GM12878 (cell line): ENCODE measurements at regions not wholly inside any gene's neighbourhood (a gene's known extent, or its start where the extent isn't known, plus 50 kb on each side); places are given as distances from the start of the nearest gene placed in this dataset.

Experiments
- ATAC-seq: fragments of 200-7000 bp; cut with Tn5 transposase; 3 replicates; pipeline ENCODE4 v1.9.1; 2020; ENCODE audit warnings: mild to moderate bottlenecking, moderate library complexity
- BruUV-seq: library from RNA; stranded (reverse); fragments of 400-500 nt; replicated peaks from 2 replicates; lab custom pipeline; 2021; lab: Mats Ljungman, UMichigan
- CTCF ChIA-PET: fragments of 300-600 bp; sonication (Branson Sonifier 250); formaldehyde crosslinking; extraction: SDS; loops from one replicate; lab custom pipeline; 2021; ENCODE audit warnings: inconsistent platforms; lab: Yijun Ruan, JAX
- POLR2A ChIA-PET: fragments of 350-600 bp; formaldehyde crosslinking; extraction: SDS; loops from one replicate; lab custom pipeline; 2021; ENCODE audit warnings: inconsistent platforms; lab: Charles Lee
- RAD21 ChIA-PET: fragments of 300-600 bp; sonication (Branson Sonifier 250); formaldehyde crosslinking; loops from one replicate; lab custom pipeline; 2023; ENCODE audit warnings: antibody characterized with exemption; ENCODE audit not compliant: unreplicated experiment; lab: Charles Lee
- SMC1A ChIA-PET: fragments of 300-600 bp; sonication (Branson Sonifier 250); formaldehyde crosslinking; loops from one replicate; lab custom pipeline; 2023; ENCODE audit not compliant: unreplicated experiment, uncharacterized antibody; lab: Charles Lee
- DNase-seq: peaks from one replicate; pipeline ENCODE4 v3.0.0-alpha.2; 2011; ENCODE audit warnings: low read depth, low spot score
- FAIRE-seq: peaks from 3 replicates; lab custom pipeline; 2011; peaks lifted over from hg19 to GRCh38; lab: Jason Lieb, UNC
- H2AFZ ChIP-seq: 2 replicates; pipeline ENCODE4 v1.6.0; 2011; ENCODE audit warnings: low read depth, low read length, control low read depth; ENCODE audit not compliant: control insufficient read depth
- H3K27ac ChIP-seq: 2 replicates; pipeline ENCODE4 v1.5.1; 2011; ENCODE audit warnings: control low read depth; ENCODE audit not compliant: control insufficient read depth, insufficient read depth
- H3K27me3 ChIP-seq, 2 experiments: replicated peaks in 1 of 2; 2 replicates each; pipeline versions ENCODE4 v1.6.0 to v1.6.1; 2011; ENCODE audit warnings: low read length in 1 of 2; ENCODE audit not compliant: control insufficient read depth in 2 of 2, insufficient read depth in 2 of 2
- H3K36me3 ChIP-seq, 2 experiments: 2 replicates each; pipeline ENCODE4 v1.5.1; 2011; ENCODE audit warnings: low read length in 1 of 2; ENCODE audit not compliant: control insufficient read depth in 2 of 2, insufficient read depth in 2 of 2
- H3K4me1 ChIP-seq: 2 replicates; pipeline ENCODE4 v1.6.1; 2011; ENCODE audit warnings: mild to moderate bottlenecking, low read length, moderate library complexity, mixed read lengths; ENCODE audit not compliant: control insufficient read depth, insufficient read depth
- H3K4me2 ChIP-seq: 2 replicates; pipeline ENCODE4 v1.6.0; 2011; ENCODE audit warnings: control low read depth; ENCODE audit not compliant: control insufficient read depth, insufficient read depth
- H3K4me3 ChIP-seq: fragments of 200-600 bp; sonication (generic); 2 replicates; pipeline ENCODE4 v1.5.1; 2016
- H3K79me2 ChIP-seq: 2 replicates; pipeline ENCODE4 v1.6.0; 2011; ENCODE audit warnings: low read length; ENCODE audit not compliant: control insufficient read depth, insufficient read depth
- H3K9ac ChIP-seq: 2 replicates; pipeline ENCODE4 v1.8.0; 2011; ENCODE audit warnings: low read length, control low read depth, mixed read lengths; ENCODE audit not compliant: control insufficient read depth, insufficient read depth
- H3K9me3 ChIP-seq: replicated peaks from 3 replicates; pipeline ENCODE4 v1.5.1; 2011; ENCODE audit warnings: mild to moderate bottlenecking, low read length; ENCODE audit not compliant: control insufficient read depth, insufficient read depth
- H4K20me1 ChIP-seq: 2 replicates; pipeline ENCODE4 v1.6.0; 2011; ENCODE audit not compliant: control insufficient read depth, insufficient read depth
- BCLAF1 ChIP-seq: fragments of 450-650 bp; IDR thresholded peaks from 2 replicates; pipeline ENCODE4 v1.6.1; 2017; ENCODE audit warnings: antibody characterized with exemption, mild to moderate bottlenecking, moderate library complexity
- HDGF ChIP-seq: fragments of 450-650 bp; IDR thresholded peaks from 2 replicates; pipeline ENCODE4 v1.6.1; 2016; ENCODE audit warnings: antibody characterized with exemption
- IKZF1 ChIP-seq: fragments of 450-650 bp; conservative IDR thresholded peaks from 2 replicates; pipeline ENCODE4 v1.6.1; 2017; ENCODE audit warnings: antibody characterized with exemption, mild to moderate bottlenecking
- JUNB ChIP-seq: IDR thresholded peaks from 2 replicates; pipeline ENCODE4 v1.6.1; 2016; ENCODE audit warnings: antibody characterized with exemption, mild to moderate bottlenecking
- LARP7 ChIP-seq: fragments of 450-650 bp; IDR thresholded peaks from 2 replicates; pipeline ENCODE4 v1.6.1; 2017; ENCODE audit warnings: mild to moderate bottlenecking
- RAD21 ChIP-seq: IDR thresholded peaks from 2 replicates; pipeline ENCODE4 v1.6.1; 2011; ENCODE audit warnings: mild to moderate bottlenecking, low read depth, low read length, moderate library complexity; ENCODE audit not compliant: insufficient read depth
- RUNX3 ChIP-seq: IDR thresholded peaks from 2 replicates; pipeline ENCODE4 v1.6.1; 2012; ENCODE audit warnings: low read length, inconsistent platforms
- SMAD1 ChIP-seq: fragments of 450-650 bp; IDR thresholded peaks from 2 replicates; pipeline ENCODE4 v1.6.1; 2018; ENCODE audit warnings: mild to moderate bottlenecking, low read depth; ENCODE audit not compliant: partially characterized antibody
- STAT1 ChIP-seq: fragments of 450-650 bp; conservative IDR thresholded peaks from 2 replicates; pipeline ENCODE4 v1.6.1; 2014; ENCODE audit warnings: antibody characterized with exemption, mild to moderate bottlenecking
- TBL1XR1 ChIP-seq: IDR thresholded peaks from 2 replicates; pipeline ENCODE4 v1.6.1; 2012; ENCODE audit warnings: low read depth, low read length, improper control_type of control experiment
- TCF12 ChIP-seq: IDR thresholded peaks from 2 replicates; pipeline ENCODE4 v1.6.1; 2011; ENCODE audit warnings: low read depth, mild to moderate bottlenecking, low read length
- WGBS: methylation state at CpG from one replicate; pipeline ENCODE4 v1.1.6; 2016; ENCODE audit warnings: low lambda C conversion rate; ENCODE audit not compliant: insufficient replicate concordance, insufficient coverage; ENCODE audit errors: missing lambda C conversion rate; 5-methylcytosine and 5-hydroxymethylcytosine counted together
- in situ Hi-C: fragments of 300-500 bp; cut with MboI; formaldehyde crosslinking; loops from 9 replicates; pipeline ENCODE4 v1.14.3; 2018; ENCODE audit warnings: mixed read lengths
- intact Hi-C: fragments of 100-400 bp; cut with micrococcal nuclease; formaldehyde crosslinking; loops from one replicate; pipeline ENCODE4 v1.14.2; 2022; ENCODE audit not compliant: unreplicated experiment
- TF ChIP-seq, protein P1 (sequence below): fragments of 450-650 bp; IDR thresholded peaks from 2 replicates; pipeline ENCODE4 v1.6.1; 2016; ENCODE audit warnings: mild to moderate bottlenecking, moderate library complexity, borderline replicate concordance

DNA sequence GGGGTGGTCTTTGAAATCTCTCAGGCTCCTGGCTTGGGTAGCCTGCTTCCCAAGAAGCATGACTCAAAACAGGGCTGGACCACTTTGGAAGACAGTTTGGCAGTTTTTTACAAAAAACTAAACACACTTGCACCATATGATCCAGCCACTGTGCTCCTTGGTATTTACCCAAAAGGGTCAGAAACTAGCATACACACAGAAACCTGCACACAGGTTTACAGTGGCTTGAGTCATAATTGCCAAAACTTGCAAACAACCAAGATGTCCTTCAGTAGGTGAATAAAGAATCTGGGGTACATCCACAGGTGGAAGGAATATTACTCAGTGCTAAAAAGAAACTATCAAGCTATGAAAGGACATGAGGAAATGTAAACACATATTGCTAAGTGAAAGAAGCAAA lies 323.2 kb upstream of the CDH5 start (continued):
- TF ChIP-seq, protein P1, sequence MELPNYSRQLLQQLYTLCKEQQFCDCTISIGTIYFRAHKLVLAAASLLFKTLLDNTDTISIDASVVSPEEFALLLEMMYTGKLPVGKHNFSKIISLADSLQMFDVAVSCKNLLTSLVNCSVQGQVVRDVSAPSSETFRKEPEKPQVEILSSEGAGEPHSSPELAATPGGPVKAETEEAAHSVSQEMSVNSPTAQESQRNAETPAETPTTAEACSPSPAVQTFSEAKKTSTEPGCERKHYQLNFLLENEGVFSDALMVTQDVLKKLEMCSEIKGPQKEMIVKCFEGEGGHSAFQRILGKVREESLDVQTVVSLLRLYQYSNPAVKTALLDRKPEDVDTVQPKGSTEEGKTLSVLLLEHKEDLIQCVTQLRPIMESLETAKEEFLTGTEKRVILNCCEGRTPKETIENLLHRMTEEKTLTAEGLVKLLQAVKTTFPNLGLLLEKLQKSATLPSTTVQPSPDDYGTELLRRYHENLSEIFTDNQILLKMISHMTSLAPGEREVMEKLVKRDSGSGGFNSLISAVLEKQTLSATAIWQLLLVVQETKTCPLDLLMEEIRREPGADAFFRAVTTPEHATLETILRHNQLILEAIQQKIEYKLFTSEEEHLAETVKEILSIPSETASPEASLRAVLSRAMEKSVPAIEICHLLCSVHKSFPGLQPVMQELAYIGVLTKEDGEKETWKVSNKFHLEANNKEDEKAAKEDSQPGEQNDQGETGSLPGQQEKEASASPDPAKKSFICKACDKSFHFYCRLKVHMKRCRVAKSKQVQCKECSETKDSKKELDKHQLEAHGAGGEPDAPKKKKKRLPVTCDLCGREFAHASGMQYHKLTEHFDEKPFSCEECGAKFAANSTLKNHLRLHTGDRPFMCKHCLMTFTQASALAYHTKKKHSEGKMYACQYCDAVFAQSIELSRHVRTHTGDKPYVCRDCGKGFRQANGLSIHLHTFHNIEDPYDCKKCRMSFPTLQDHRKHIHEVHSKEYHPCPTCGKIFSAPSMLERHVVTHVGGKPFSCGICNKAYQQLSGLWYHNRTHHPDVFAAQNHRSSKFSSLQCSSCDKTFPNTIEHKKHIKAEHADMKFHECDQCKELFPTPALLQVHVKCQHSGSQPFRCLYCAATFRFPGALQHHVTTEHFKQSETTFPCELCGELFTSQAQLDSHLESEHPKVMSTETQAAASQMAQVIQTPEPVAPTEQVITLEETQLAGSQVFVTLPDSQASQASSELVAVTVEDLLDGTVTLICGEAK: no peak

DNA sequence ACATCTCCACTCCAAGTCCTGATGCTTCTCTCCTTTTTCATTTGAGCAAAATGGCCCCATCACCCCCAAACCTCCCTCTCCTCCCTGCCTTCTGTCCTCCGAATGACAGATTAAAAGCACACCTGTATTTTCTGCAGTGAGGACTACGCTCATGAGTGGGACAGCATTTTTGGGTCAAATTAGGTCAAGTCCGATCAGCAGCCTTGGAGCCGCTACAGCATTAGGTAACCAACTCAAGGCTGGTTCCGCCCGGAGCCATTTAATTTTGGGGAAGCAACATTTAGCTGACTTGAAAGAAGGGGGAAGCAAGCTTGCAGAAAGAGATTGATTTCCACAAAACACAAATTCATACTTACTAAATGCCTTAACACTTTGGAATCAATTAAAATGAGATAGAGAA lies 324.1 kb upstream of the CDH5 start:
- no TSS peak for BruUV-seq

More for the DNA sequence above, 324.1 kb upstream of the CDH5 start:
- no peak overlapping the region for H3K4me2 ChIP-seq
- CTCF ChIA-PET: no interaction called here
- no peaks in the 10 kb centered on the region for H3K27me3 ChIP-seq
- no peak for DNase-seq
- H2AFZ ChIP-seq: no peak overlapping the region
- H3K9ac ChIP-seq: no peak overlapping the region
- H3K4me3 ChIP-seq: no peak overlapping the region
- H3K9me3 ChIP-seq: no peaks in the 10 kb centered on the region
- TF ChIP-seq BCLAF1 (no peak), TCF12 (no peak), TBL1XR1 (no peak), STAT1 (no peak), RUNX3 (no peak), SMAD1 (no peak), RAD21 (no peak), JUNB (no peak), LARP7 (no peak), HDGF (no peak), IKZF1 (no peak)
- TF ChIP-seq, all 136 proteins: peak for 0
- ATAC-seq (no peak), FAIRE-seq (no peak)
- H4K20me1 ChIP-seq: no peaks in the 10 kb centered on the region
- in situ Hi-C loops: no loop called here
- H3K79me2 ChIP-seq: no peaks in the 10 kb centered on the region
- H3K36me3 ChIP-seq: no peaks in the 10 kb centered on the region
- no peaks in the 10 kb centered on the region for H3K4me1 ChIP-seq
- SMC1A ChIA-PET: no interaction called here
- 62% methylated on average over 6 of the region's 6 CpGs for whole genome bisulfite sequencing
- RAD21 ChIA-PET: no interaction called here
- POLR2A ChIA-PET: no interaction called here
- no peak overlapping the region for H3K27ac ChIP-seq
- intact Hi-C loops: no loop called here
